Breast epithelium (tissue), 4 donors: ENCODE measurements at regions not wholly inside any gene's neighbourhood (a gene's known extent, or its start where the extent isn't known, plus 50 kb on each side); places are given as distances from the start of the nearest gene placed in this dataset.

Experiments
- DNase-seq, 2 donors: peaks; one replicate each; pipeline ENCODE4 v3.0.0-alpha.2; 2019; ENCODE audit warnings: low spot score in 2 of 2
- H3K27ac ChIP-seq, 2 donors: fragments of 200-600 bp; sonication (generic) in 1 of 2; one replicate each; pipeline ENCODE4 v1.5.1; 2016 to 2019; ENCODE audit warnings: mild to moderate bottlenecking in 1 of 2
- H3K27me3 ChIP-seq, 2 donors: fragments of 200-600 bp; sonication (generic) in 1 of 2; one replicate each; pipeline versions ENCODE4 v1.5.1 to v1.6.0; 2017 to 2019; ENCODE audit warnings: control low read depth in 1 of 2, mild to moderate bottlenecking in 1 of 2
- H3K36me3 ChIP-seq: fragments of 200-600 bp; one replicate; pipeline ENCODE4 v1.5.1; 2019
- H3K4me1 ChIP-seq, 2 donors: fragments of 200-600 bp; sonication (generic); one replicate each; pipeline ENCODE4 v1.5.1; 2016 to 2019; ENCODE audit warnings: control low read depth in 1 of 2
- H3K4me3 ChIP-seq, 3 donors: fragments of 200-600 bp; sonication (generic); 1 replicate in 2 of 3; 2 replicates in 1 of 3; pipeline ENCODE4 v1.5.1; 2016 to 2019; ENCODE audit warnings: mild to moderate bottlenecking in 3 of 3, moderate library complexity in 2 of 3
- H3K9me3 ChIP-seq, 2 donors: fragments of 200-600 bp; sonication (generic) in 1 of 2; one replicate each; pipeline ENCODE4 v1.5.1; 2016 to 2019; ENCODE audit warnings: control low read depth in 1 of 2
- CTCF ChIP-seq, 3 donors: fragments of 450-650 bp; IDR thresholded peaks; one replicate each; pipeline ENCODE4 v1.5.1; 2016 to 2017; ENCODE audit warnings: antibody characterized with exemption in 3 of 3, mild to moderate bottlenecking in 3 of 3, moderate library complexity in 3 of 3
- POLR2A ChIP-seq: fragments of 450-650 bp; IDR thresholded peaks from one replicate; pipeline ENCODE4 v1.6.1; 2016; ENCODE audit warnings: antibody characterized with exemption, mild to moderate bottlenecking, moderate library complexity
- POLR2AphosphoS5 ChIP-seq, 3 donors: sonication (generic); formaldehyde crosslinking; IDR thresholded peaks; one replicate each; pipeline ENCODE4 v1.6.1; 2017; ENCODE audit warnings: antibody characterized with exemption in 3 of 3
- intact Hi-C: fragments of 100-400 bp; cut with DNase I; formaldehyde crosslinking; loops from one replicate; pipeline ENCODE4 v1.15.1; 2023; ENCODE audit warnings: low total_unique reads

- TF ChIP-seq POLR2A (no peak), POLR2AphosphoS5 (IDR thresholded peaks at IDR 0.05) (no peak), CTCF (IDR thresholded peaks at IDR 0.05) (no peak)
- no peaks in the 10 kb centered on the region for H3K27me3 ChIP-seq
- H3K9me3 ChIP-seq = no peaks in the 10 kb centered on the region
- no peak overlapping the region for H3K4me3 ChIP-seq
- H3K27ac ChIP-seq = no peak overlapping the region
- DNase-seq = no peak
- no peaks in the 10 kb centered on the region for H3K36me3 ChIP-seq
- no peaks in the 10 kb centered on the region for H3K4me1 ChIP-seq
- intact Hi-C loops = no loop called here
These were observed 55.8 kb upstream of the DNAH14 start for GRCh38 chr1:224873434-224874369.

- DNase-seq = no peak
- TF ChIP-seq CTCF (IDR thresholded peaks at IDR 0.05) (no peak), POLR2A (no peak), POLR2AphosphoS5 (IDR thresholded peaks at IDR 0.05) (no peak)
- Histone ChIP-seq H3K36me3 (no peaks in the 10 kb centered on the region), H3K4me1 (no peaks in the 10 kb centered on the region), H3K27ac (no peak overlapping the region), H3K27me3 (no peaks in the 10 kb centered on the region), H3K4me3 (no peak overlapping the region), H3K9me3 (no peaks in the 10 kb centered on the region)
- intact Hi-C loops = no loop called here
These were observed 54.7 kb upstream of the DNAH14 start for GRCh38 chr1:224874775-224875174.

GRCh38 chr1:224879162-224879803, 50.2 kb upstream of the DNAH14 start:
- Histone ChIP-seq H3K27ac (no peak overlapping the region), H3K36me3 (no peaks in the 10 kb centered on the region), H3K27me3 (no peaks in the 10 kb centered on the region), H3K4me3 (no peak overlapping the region), H3K4me1 (no peaks in the 10 kb centered on the region), H3K9me3 (no peaks in the 10 kb centered on the region)
- TF ChIP-seq CTCF (IDR thresholded peaks at IDR 0.05) (no peak), POLR2A (no peak), POLR2AphosphoS5 (IDR thresholded peaks at IDR 0.05) (no peak)
- no peak for DNase-seq
- intact Hi-C loops = no loop called here
